SK-N-MC (cell line): ENCODE measurements at regions not wholly inside any gene's neighbourhood (a gene's known extent, or its start where the extent isn't known, plus 50 kb on each side); places are given as distances from the start of the nearest gene placed in this dataset.
"Not testable (repeated sequence)": the region's sequence is repeated elsewhere in the genome, so short reads cannot be mapped to it uniquely, and the experiment has no call there.

Source experiments
- DNase-seq: peaks from one replicate; pipeline ENCODE4 v3.0.0-alpha.2; 2011; ENCODE audit warnings: low read depth, low spot score
- H3K27ac ChIP-seq: fragments of 200-600 bp; sonication (generic); 2 replicates; pipeline ENCODE4 v1.5.1; 2016; ENCODE audit warnings: mixed run types
- H3K36me3 ChIP-seq: fragments of 200-600 bp; sonication (generic); 2 replicates; pipeline ENCODE4 v1.6.1; 2017; ENCODE audit warnings: antibody characterized with exemption, low read length, mixed read lengths; ENCODE audit not compliant: insufficient read depth
- H3K4me3 ChIP-seq: fragments of 200-600 bp; sonication (generic); 2 replicates; pipeline ENCODE4 v1.5.1; 2016
- H3K9ac ChIP-seq: fragments of 200-600 bp; sonication (generic); 2 replicates; pipeline ENCODE4 v1.8.0; 2017; ENCODE audit warnings: mixed run types, mixed read lengths; ENCODE audit not compliant: insufficient read length
- H3K9me3 ChIP-seq: fragments of 200-600 bp; sonication (generic); 2 replicates; pipeline ENCODE4 v1.6.1; 2017; ENCODE audit warnings: low read depth, mild to moderate bottlenecking, antibody characterized with exemption, low read length, moderate library complexity, mixed read lengths

- H3K27ac ChIP-seq, H3K9ac ChIP-seq, H3K4me3 ChIP-seq, H3K9me3 ChIP-seq, H3K36me3 ChIP-seq, DNase-seq: not testable (repeated sequence)
These were observed 337.9 kb downstream of the GOLGA6L6 start for GRCh38 chr15:20203649-20204150.

- not testable (repeated sequence) for H3K9me3 ChIP-seq, H3K4me3 ChIP-seq, H3K9ac ChIP-seq, H3K27ac ChIP-seq, H3K36me3 ChIP-seq, DNase-seq
These were observed 346.9 kb downstream of the GOLGA6L6 start for GRCh38 chr15:20194591-20195198.

- H3K27ac ChIP-seq, H3K9me3 ChIP-seq, H3K9ac ChIP-seq, H3K36me3 ChIP-seq: not testable (repeated sequence)
- peak; percentile 6 for DNase-seq
- H3K4me3 ChIP-seq = peak overlapping the region; percentile 56
These were observed 348.3 kb downstream of the GOLGA6L6 start for GRCh38 chr15:20192982-20193929.

- H3K36me3 ChIP-seq, DNase-seq, H3K9ac ChIP-seq, H3K4me3 ChIP-seq, H3K9me3 ChIP-seq, H3K27ac ChIP-seq: not testable (repeated sequence)
These were observed 350.0 kb downstream of the GOLGA6L6 start for GRCh38 chr15:20191508-20192125.

DNA sequence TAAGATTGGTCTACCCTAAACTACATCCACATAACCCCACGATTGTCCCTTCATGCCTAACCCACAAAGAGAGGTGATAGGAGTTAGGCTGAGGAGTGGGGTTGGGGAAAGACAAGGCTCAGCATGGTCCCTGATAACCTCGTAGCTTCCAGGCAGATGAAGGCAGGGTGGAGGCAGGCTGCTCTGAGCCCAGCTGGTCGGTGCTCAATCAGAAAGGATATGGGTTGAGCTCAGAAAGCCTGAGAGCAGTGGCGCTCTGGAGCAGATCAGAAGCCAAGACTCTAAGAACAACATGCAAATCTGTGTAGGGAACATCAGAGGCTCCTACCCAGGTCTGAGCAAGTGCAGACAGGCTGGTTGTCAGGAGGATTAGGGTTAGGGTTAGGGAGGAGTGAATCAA is 353.0 kb downstream of the GOLGA6L6 start:
- DNase-seq, H3K4me3 ChIP-seq, H3K27ac ChIP-seq, H3K36me3 ChIP-seq, H3K9ac ChIP-seq, H3K9me3 ChIP-seq: not testable (repeated sequence)

DNA sequence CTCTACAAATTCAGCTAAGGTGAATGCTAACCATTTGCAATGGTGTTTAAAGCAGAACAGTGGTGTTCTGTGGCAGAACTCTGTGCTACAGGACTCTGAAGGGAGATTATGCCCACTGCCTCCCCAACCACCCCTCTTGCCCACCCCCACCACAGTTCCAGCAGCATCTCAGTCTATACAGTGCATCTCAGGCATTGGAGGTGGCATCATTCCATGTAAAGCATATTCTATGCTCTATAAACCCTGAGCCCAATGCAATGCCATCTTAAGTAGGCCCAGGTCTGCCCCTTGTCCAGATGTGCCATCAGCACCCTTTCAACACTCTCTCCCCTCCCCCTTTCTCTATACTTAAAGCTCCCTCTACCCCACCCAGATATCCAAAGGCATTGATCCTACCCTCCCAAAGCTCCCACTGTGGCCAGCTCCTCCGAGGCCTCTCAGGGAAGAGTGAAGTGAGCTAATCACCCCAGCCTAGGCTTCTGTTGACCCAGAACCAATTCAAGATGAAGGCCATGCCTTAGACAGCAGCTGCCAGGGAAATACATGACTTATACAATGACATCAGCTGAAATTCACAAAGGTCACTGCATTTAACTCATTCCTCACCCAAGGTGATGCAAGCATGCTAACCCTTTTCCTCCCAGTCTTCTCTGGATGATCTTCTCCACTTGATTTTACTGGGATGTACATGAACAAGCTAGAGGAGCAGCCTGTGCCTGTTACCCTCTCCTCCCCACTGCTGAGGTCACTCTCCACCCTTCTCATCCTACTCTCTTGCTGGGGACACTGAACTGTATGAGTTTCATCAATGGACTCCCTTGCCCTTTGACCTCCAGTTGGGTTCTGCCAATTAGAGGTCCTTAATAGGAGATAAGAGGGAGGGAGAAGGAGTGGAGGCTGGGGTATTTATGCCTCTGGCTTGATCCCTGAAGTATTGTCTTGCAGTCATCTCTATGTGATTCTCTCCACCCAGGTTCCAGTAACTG is 353.9 kb downstream of the GOLGA6L6 start:
- DNase-seq, H3K9me3 ChIP-seq, H3K4me3 ChIP-seq, H3K36me3 ChIP-seq, H3K9ac ChIP-seq, H3K27ac ChIP-seq: not testable (repeated sequence)

DNA sequence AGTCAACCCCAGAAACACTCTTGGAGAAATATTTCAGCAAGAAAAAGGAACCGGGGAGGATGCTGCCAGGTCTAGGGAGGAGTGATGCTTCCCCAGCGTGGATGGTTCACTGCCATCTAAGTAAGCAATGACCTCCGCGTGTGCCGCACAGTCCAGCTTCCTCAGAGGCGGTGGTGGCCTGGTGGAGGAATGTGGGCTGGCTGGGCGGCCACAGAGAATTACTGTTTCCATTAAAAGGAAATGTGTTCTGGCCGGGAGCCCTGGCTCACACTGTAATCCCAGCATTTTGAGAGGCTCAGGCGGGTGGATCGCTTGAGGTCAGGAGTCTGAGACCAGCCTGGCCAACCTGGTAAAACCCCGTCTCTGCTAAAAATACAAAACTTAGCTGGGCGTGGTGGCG is 356.7 kb downstream of the GOLGA6L6 start:
- not testable (repeated sequence) for H3K9ac ChIP-seq, H3K27ac ChIP-seq, H3K36me3 ChIP-seq, DNase-seq, H3K4me3 ChIP-seq, H3K9me3 ChIP-seq

DNA sequence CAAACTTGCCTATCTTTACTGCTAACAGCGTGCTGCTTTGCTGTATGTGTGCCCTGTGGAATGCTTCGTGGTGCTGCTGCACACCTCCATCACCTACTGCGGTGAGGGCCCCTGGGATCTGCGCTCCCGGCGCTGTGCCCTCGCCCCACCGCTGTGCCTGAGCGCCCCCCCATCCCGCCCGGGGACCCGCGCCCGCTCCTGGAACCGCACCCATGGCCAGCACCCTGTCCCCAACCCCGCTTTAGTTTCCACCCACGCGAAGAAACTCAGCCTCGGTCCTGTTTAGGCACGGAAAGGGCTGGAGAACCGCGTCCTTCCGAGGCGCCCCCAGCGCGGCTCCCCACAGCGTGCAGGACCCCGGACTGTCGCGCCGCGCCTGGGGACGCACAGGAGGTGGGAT is 373.4 kb downstream of the GOLGA6L6 start:
- DNase-seq, H3K9me3 ChIP-seq, H3K27ac ChIP-seq, H3K9ac ChIP-seq, H3K4me3 ChIP-seq, H3K36me3 ChIP-seq: not testable (repeated sequence)

GRCh38 chr15:20153528-20153927 is 388.1 kb downstream of the GOLGA6L6 start:
- H3K27ac ChIP-seq, DNase-seq: not testable (repeated sequence)

GRCh38 chr15:20148679-20149078 is 392.9 kb downstream of the GOLGA6L6 start:
- not testable (repeated sequence) for H3K36me3 ChIP-seq, H3K9ac ChIP-seq, H3K4me3 ChIP-seq, H3K9me3 ChIP-seq, DNase-seq, H3K27ac ChIP-seq

More at GRCh38 chr15:20153528-20153927, 388.1 kb downstream of the GOLGA6L6 start:
- not testable (repeated sequence) for H3K9ac ChIP-seq, H3K9me3 ChIP-seq, H3K4me3 ChIP-seq, H3K36me3 ChIP-seq

- not testable (repeated sequence) for H3K9me3 ChIP-seq, DNase-seq, H3K4me3 ChIP-seq, H3K9ac ChIP-seq, H3K36me3 ChIP-seq, H3K27ac ChIP-seq
These were observed 393.6 kb downstream of the GOLGA6L6 start for GRCh38 chr15:20148008-20148407.

GRCh38 chr15:20144333-20145036 is 397.1 kb downstream of the GOLGA6L6 start:
- DNase-seq, H3K27ac ChIP-seq, H3K9ac ChIP-seq, H3K4me3 ChIP-seq, H3K36me3 ChIP-seq, H3K9me3 ChIP-seq: not testable (repeated sequence)

DNA sequence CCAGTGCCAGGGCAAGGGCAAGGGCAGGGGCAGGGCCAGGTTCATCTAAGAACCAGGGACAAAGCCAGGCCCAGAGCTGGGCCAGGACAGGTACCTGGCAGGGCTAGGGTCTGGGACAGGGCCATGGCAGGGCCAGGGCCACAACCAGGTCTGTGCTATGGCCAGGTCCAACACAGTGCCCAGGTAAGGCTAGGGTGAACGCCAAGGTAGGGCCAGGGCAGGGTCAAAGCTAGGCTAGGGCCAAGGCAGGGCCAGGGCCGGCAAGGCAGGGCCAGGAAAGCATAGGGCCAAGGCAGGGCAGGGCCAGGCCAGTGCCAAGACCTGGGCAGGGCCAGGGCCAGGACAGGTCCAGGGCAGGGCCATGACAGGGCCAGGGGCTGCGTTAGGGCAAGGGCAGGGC is 398.7 kb downstream of the GOLGA6L6 start:
- not testable (repeated sequence) for H3K9me3 ChIP-seq, H3K9ac ChIP-seq, H3K36me3 ChIP-seq, DNase-seq, H3K27ac ChIP-seq, H3K4me3 ChIP-seq
